Pancreas (tissue), 10 donors: ENCODE measurements at regions not wholly inside any gene's neighbourhood (a gene's known extent, or its start where the extent isn't known, plus 50 kb on each side); places are given as distances from the start of the nearest gene placed in this dataset.

ENCODE experiments used
- ATAC-seq, 4 donors: fragments of 200-7000 bp; cut with Tn5 transposase; one replicate each; pipeline versions ENCODE4 v1.8.0 to v1.9.1; 2020; ENCODE audit warnings: mild to moderate bottlenecking in 4 of 4, moderate library complexity in 4 of 4
- DNase-seq, 6 donors: peaks; one replicate each; pipeline ENCODE4 v3.0.0-alpha.2; 2020
- FAIRE-seq: peaks from 2 replicates; lab custom pipeline; 2012; peaks lifted over from hg19 to GRCh38; lab: Jason Lieb, UNC
- H3K27ac ChIP-seq, 4 donors: fragments of 200-600 bp; sonication (generic); 1 replicate in 3 of 4; 2 replicates in 1 of 4; pipeline versions ENCODE4 v1.5.0 to v1.8.0; 2020
- H3K27me3 ChIP-seq, 4 donors: fragments of 200-600 bp; one replicate each; pipeline ENCODE4 v1.8.0; 2021
- H3K36me3 ChIP-seq, 3 donors: fragments of 200-600 bp; sonication (generic) in 1 of 3; one replicate each; pipeline versions ENCODE4 v1.5.0 to v1.8.0; 2020 to 2021
- H3K4me1 ChIP-seq, 3 donors: fragments of 200-600 bp; one replicate each; pipeline ENCODE4 v1.8.0; 2021
- H3K4me3 ChIP-seq, 4 donors: fragments of 200-600 bp; sonication (generic) in 2 of 4; one replicate each; pipeline versions ENCODE4 v1.5.0 to v1.8.0; 2020 to 2021
- H3K9me3 ChIP-seq, 4 donors: fragments of 200-600 bp; one replicate each; pipeline ENCODE4 v1.8.0; 2021
- WGBS, 2 donors: extraction: QIAGEN DNeasy Blood & Tissue Kit; methylation state at CpG; one replicate each; pipeline ENCODE4 v1.1.7; 2013; 5-methylcytosine and 5-hydroxymethylcytosine counted together
- intact Hi-C, 3 donors: fragments of 100-400 bp; cut with DNase I; formaldehyde crosslinking; loops; one replicate each; pipeline versions ENCODE4 v1.11.1 to v1.14.2; 2022
- TF ChIP-seq, protein P1 (sequence below), 4 donors: fragments of 200-600 bp; sonication (generic) in 3 of 4; IDR thresholded peaks; one replicate each; pipeline versions ENCODE4 v1.5.0 to v1.8.0; 2021; ENCODE audit warnings: antibody characterized with exemption in 4 of 4
- donor health status: healthy with polysubstance abuse.
- donor health status: DM: no; HTN: no; CAD: no; lungs with moderate emphysema.
- donor health status: DM: no; HTN: no; CAD: no.
- donor health status: control.
- donor health status: control.
- donor health status: Bipolar disorder and iron deficiency.
- donor health status: DM: yes; HTN: yes; CAD: no.
- donor health status: DM: no; HTN: no; CAD: no.
- donor health status: DM: no; HTN: no; CAD: no.
- donor health status: DM: yes; HTN: yes; CAD: no.

DNA sequence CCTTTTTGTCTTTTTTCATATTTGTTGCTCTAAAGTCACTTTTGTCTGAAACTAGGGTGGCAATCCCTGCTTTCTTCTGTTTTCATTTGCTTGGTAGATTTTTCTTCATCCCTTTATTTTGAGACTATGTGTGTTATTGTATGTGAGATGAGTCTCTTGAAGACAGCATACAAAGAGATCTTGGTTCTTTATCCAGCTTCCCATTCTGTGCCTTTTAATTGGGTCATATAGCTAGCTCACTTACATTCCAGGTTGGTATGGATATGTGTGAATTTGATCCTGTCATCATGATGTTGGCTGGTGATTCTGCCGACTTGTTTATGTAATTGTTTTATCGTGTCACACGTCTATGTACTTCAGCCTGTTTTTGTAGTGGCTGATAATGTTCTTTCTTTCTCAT, 267.7 kb upstream of the MGAT4C start:
- DNase-seq: no peak
- 69 to 92% methylated on average over 3 of the region's 3 CpGs for WGBS, 2 donors
- no peak for ATAC-seq

GRCh38 chr12:86521870-86522269, 265.7 kb upstream of the MGAT4C start:
- 33 to 48% methylated on average over 1 of the region's 1 CpG for WGBS, 2 donors
- FAIRE-seq (no peak), ATAC-seq (no peak), DNase-seq (no peak)
- Histone ChIP-seq H3K27ac (no peak overlapping the region), H3K4me1 (no peaks in the 10 kb centered on the region), H3K36me3 (no peaks in the 10 kb centered on the region), H3K4me3 (no peak overlapping the region), H3K27me3 (no peaks in the 10 kb centered on the region), H3K9me3 (no peaks in the 10 kb centered on the region)
- TF ChIP-seq, protein P1, sequence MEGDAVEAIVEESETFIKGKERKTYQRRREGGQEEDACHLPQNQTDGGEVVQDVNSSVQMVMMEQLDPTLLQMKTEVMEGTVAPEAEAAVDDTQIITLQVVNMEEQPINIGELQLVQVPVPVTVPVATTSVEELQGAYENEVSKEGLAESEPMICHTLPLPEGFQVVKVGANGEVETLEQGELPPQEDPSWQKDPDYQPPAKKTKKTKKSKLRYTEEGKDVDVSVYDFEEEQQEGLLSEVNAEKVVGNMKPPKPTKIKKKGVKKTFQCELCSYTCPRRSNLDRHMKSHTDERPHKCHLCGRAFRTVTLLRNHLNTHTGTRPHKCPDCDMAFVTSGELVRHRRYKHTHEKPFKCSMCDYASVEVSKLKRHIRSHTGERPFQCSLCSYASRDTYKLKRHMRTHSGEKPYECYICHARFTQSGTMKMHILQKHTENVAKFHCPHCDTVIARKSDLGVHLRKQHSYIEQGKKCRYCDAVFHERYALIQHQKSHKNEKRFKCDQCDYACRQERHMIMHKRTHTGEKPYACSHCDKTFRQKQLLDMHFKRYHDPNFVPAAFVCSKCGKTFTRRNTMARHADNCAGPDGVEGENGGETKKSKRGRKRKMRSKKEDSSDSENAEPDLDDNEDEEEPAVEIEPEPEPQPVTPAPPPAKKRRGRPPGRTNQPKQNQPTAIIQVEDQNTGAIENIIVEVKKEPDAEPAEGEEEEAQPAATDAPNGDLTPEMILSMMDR (IDR thresholded peaks at IDR 0.05): no peak
- intact Hi-C loops: no loop called here

More for the DNA sequence above, 267.7 kb upstream of the MGAT4C start:
- TF ChIP-seq, protein P1 (IDR thresholded peaks at IDR 0.05): no peak
- H3K4me1 ChIP-seq: no peaks in the 10 kb centered on the region
- H3K4me3 ChIP-seq: no peak overlapping the region
- intact Hi-C loops: no loop called here
- H3K27me3 ChIP-seq: no peaks in the 10 kb centered on the region
- no peaks in the 10 kb centered on the region for H3K36me3 ChIP-seq
- no peak overlapping the region for H3K27ac ChIP-seq
- no peak for FAIRE-seq
- H3K9me3 ChIP-seq: no peaks in the 10 kb centered on the region

- no peak overlapping the region for H3K27ac ChIP-seq
- TF ChIP-seq, protein P1 (IDR thresholded peaks at IDR 0.05): no peak
- no peaks in the 10 kb centered on the region for H3K9me3 ChIP-seq
- H3K4me1 ChIP-seq: no peaks in the 10 kb centered on the region
- H3K27me3 ChIP-seq: no peaks in the 10 kb centered on the region
- intact Hi-C loops: no loop called here
- no peak for DNase-seq
- ATAC-seq: no peak
- no peak for FAIRE-seq
- H3K4me3 ChIP-seq: no peak overlapping the region
- H3K36me3 ChIP-seq: no peaks in the 10 kb centered on the region
- WGBS, 2 donors: 52 to 65% methylated on average over 2 of the region's 2 CpGs
These were observed 257.0 kb upstream of the MGAT4C start for GRCh38 chr12:86513226-86513625.

DNA sequence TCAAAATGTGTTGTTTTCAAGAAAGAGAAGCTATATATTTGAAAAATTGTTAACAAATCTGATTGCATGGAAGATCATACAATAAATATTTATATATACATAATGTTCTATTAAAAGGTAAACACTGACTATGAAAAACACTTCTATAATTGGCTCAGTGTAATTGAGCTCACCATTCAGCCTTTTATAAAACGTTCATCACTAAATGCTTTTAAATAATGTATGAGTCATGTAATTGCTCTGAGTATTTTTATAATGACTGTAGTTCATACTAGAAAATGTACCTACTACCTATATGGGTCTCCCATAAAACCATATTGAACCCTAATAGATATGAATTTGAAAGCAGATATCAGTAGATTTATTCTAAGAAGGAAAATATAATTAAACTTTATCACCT, 240.4 kb upstream of the MGAT4C start:
- FAIRE-seq (no peak), DNase-seq (no peak), ATAC-seq (no peak)
- Histone ChIP-seq H3K27me3 (no peaks in the 10 kb centered on the region), H3K36me3 (no peaks in the 10 kb centered on the region), H3K27ac (no peak overlapping the region), H3K4me3 (no peak overlapping the region), H3K9me3 (no peaks in the 10 kb centered on the region), H3K4me1 (no peaks in the 10 kb centered on the region)
- TF ChIP-seq, protein P1 (IDR thresholded peaks at IDR 0.05): no peak
- intact Hi-C loops: no loop called here
- 6 to 18% methylated on average over 1 of the region's 1 CpG for WGBS, 2 donors

GRCh38 chr12:86484473-86484872, 228.3 kb upstream of the MGAT4C start:
- FAIRE-seq (no peak), DNase-seq (peak in 1 of 6 donors; percentile 14), ATAC-seq (no peak)
- Histone ChIP-seq H3K9me3 (no peaks in the 10 kb centered on the region), H3K27ac (no peak overlapping the region), H3K36me3 (no peaks in the 10 kb centered on the region), H3K4me1 (no peaks in the 10 kb centered on the region), H3K27me3 (no peaks in the 10 kb centered on the region), H3K4me3 (no peak overlapping the region)
- WGBS, 2 donors: 52 to 64% methylated on average over 4 of the region's 4 CpGs
- TF ChIP-seq, protein P1 (IDR thresholded peaks at IDR 0.05): no peak
- intact Hi-C loops: no loop called here
